ENCODE measurements at regions not wholly inside any gene's neighbourhood (a gene's known extent, or its start where the extent isn't known, plus 50 kb on each side); places are given as distances from the start of the nearest gene placed in this dataset.
"Not testable (repeated sequence)": the region's sequence is repeated elsewhere in the genome, so short reads cannot be mapped to it uniquely, and the experiment has no call there.

GRCh38 chr11:37177721-37178120 is 579.7 kb upstream of the RAG2 start:
- Mint-ChIP-seq H3K27me3 (no peaks in the 10 kb centered on the region), H3K27ac (no peak overlapping the region), H3K4me1 (no peaks in the 10 kb centered on the region), H3K9me3 (peaks cover 3 to 14% (median 8%) of the 10 kb centered on the region in 8 donors), H3K36me3 (no peaks in the 10 kb centered on the region), H3K4me3 (no peak overlapping the region)
- no peaks in the 10 kb centered on the region for H3K9me3 ChIP-seq (ENCODE audit: control insufficient read depth in 1 of 2, low read length in 2 of 2)
- DNase-seq: no peak
- H3K4me3 ChIP-seq (ENCODE audit: low read length in 2 of 2): no peak overlapping the region
- H3K27me3 ChIP-seq (ENCODE audit: insufficient read depth, low read length): no peaks in the 10 kb centered on the region
- H3K27ac ChIP-seq (ENCODE audit: low read depth, low read length): no peak overlapping the region
- intact Hi-C loops (cut with micrococcal nuclease): no loop called here
- ChIA-PET POLR2A (ENCODE audit: partially characterized antibody) (no interaction called here), CTCF (ENCODE audit: partially characterized antibody) (no interaction called here)
- no peaks in the 10 kb centered on the region for H3K4me1 ChIP-seq (ENCODE audit: insufficient read depth, low read length)
- no peaks in the 10 kb centered on the region for H3K36me3 ChIP-seq (ENCODE audit: insufficient read depth, low read length)

GRCh38 chr11:37171451-37171850 is 573.4 kb upstream of the RAG2 start:
- Histone ChIP-seq H3K27ac (ENCODE audit: low read depth, low read length) (no peak overlapping the region), H3K4me3 (ENCODE audit: low read length in 2 of 2) (no peak overlapping the region), H3K9me3 (ENCODE audit: control insufficient read depth in 1 of 2, low read length in 2 of 2) (no peaks in the 10 kb centered on the region), H3K27me3 (ENCODE audit: insufficient read depth, low read length) (no peaks in the 10 kb centered on the region), H3K36me3 (ENCODE audit: insufficient read depth, low read length) (no peaks in the 10 kb centered on the region), H3K4me1 (ENCODE audit: insufficient read depth, low read length) (no peaks in the 10 kb centered on the region)
- peaks cover 5 to 19% (median 8%) of the 10 kb centered on the region in 8 donors for H3K9me3 Mint-ChIP-seq
- DNase-seq: no peak
- no peaks in the 10 kb centered on the region for H3K36me3 Mint-ChIP-seq
- ChIA-PET CTCF (ENCODE audit: partially characterized antibody) (no interaction called here), POLR2A (ENCODE audit: partially characterized antibody) (no interaction called here)
- intact Hi-C loops (cut with micrococcal nuclease): no loop called here
- no peak overlapping the region for H3K27ac Mint-ChIP-seq
- no peaks in the 10 kb centered on the region for H3K4me1 Mint-ChIP-seq
- no peak overlapping the region for H3K4me3 Mint-ChIP-seq
- no peaks in the 10 kb centered on the region for H3K27me3 Mint-ChIP-seq

GRCh38 chr11:37170311-37170710 is 572.3 kb upstream of the RAG2 start:
- H3K4me3 ChIP-seq (ENCODE audit: low read length in 2 of 2): no peak overlapping the region
- Mint-ChIP-seq H3K27ac (no peak overlapping the region), H3K27me3 (no peaks in the 10 kb centered on the region), H3K4me1 (no peaks in the 10 kb centered on the region), H3K9me3 (peaks cover 5 to 19% (median 9%) of the 10 kb centered on the region in 8 donors), H3K4me3 (no peak overlapping the region), H3K36me3 (no peaks in the 10 kb centered on the region)
- H3K27me3 ChIP-seq (ENCODE audit: insufficient read depth, low read length): no peaks in the 10 kb centered on the region
- ChIA-PET POLR2A (ENCODE audit: partially characterized antibody) (no interaction called here), CTCF (ENCODE audit: partially characterized antibody) (no interaction called here)
- no peaks in the 10 kb centered on the region for H3K4me1 ChIP-seq (ENCODE audit: insufficient read depth, low read length)
- DNase-seq: no peak
- H3K9me3 ChIP-seq (ENCODE audit: control insufficient read depth in 1 of 2, low read length in 2 of 2): no peaks in the 10 kb centered on the region
- H3K27ac ChIP-seq (ENCODE audit: low read depth, low read length): no peak overlapping the region
- intact Hi-C loops (cut with micrococcal nuclease): no loop called here
- H3K36me3 ChIP-seq (ENCODE audit: insufficient read depth, low read length): no peaks in the 10 kb centered on the region

GRCh38 chr11:37145434-37145833 is 547.4 kb upstream of the RAG2 start:
- H3K4me3 Mint-ChIP-seq; H3K9me3 ChIP-seq (ENCODE audit: control insufficient read depth in 1 of 2, low read length in 2 of 2); H3K36me3 ChIP-seq (ENCODE audit: insufficient read depth, low read length); DNase-seq; CTCF ChIA-PET (ENCODE audit: partially characterized antibody); H3K36me3 Mint-ChIP-seq; H3K4me1 Mint-ChIP-seq; H3K27ac ChIP-seq (ENCODE audit: low read depth, low read length); intact Hi-C loops (cut with micrococcal nuclease); H3K27ac Mint-ChIP-seq; H3K27me3 ChIP-seq (ENCODE audit: insufficient read depth, low read length); POLR2A ChIA-PET (ENCODE audit: partially characterized antibody); H3K4me1 ChIP-seq (ENCODE audit: insufficient read depth, low read length); H3K4me3 ChIP-seq (ENCODE audit: low read length in 2 of 2); H3K27me3 Mint-ChIP-seq: not testable (repeated sequence)
- H3K9me3 Mint-ChIP-seq: peaks cover 3 to 26% (median 17%) of the 10 kb centered on the region in 8 donors

GRCh38 chr11:37142591-37142990 is 544.6 kb upstream of the RAG2 start:
- Histone ChIP-seq H3K4me3 (ENCODE audit: low read length in 2 of 2) (no peak overlapping the region), H3K27ac (ENCODE audit: low read depth, low read length) (no peak overlapping the region), H3K9me3 (ENCODE audit: control insufficient read depth in 1 of 2, low read length in 2 of 2) (no peaks in the 10 kb centered on the region), H3K36me3 (ENCODE audit: insufficient read depth, low read length) (no peaks in the 10 kb centered on the region), H3K4me1 (ENCODE audit: insufficient read depth, low read length) (no peaks in the 10 kb centered on the region), H3K27me3 (ENCODE audit: insufficient read depth, low read length) (no peaks in the 10 kb centered on the region)
- no peaks in the 10 kb centered on the region for H3K27me3 Mint-ChIP-seq
- no peaks in the 10 kb centered on the region for H3K4me1 Mint-ChIP-seq
- H3K4me3 Mint-ChIP-seq: no peak overlapping the region
- CTCF ChIA-PET (ENCODE audit: partially characterized antibody): interaction anchor here (1.0 kb wide), 1 partner anchor 9 kb away, joined by 4 read pairs; no protein-coding TSS in a partner anchor
- H3K9me3 Mint-ChIP-seq: peaks cover 3 to 23% (median 16%) of the 10 kb centered on the region in 8 donors
- intact Hi-C loops (cut with micrococcal nuclease): no loop called here
- DNase-seq: no peak
- no peak overlapping the region for H3K27ac Mint-ChIP-seq
- H3K36me3 Mint-ChIP-seq: no peaks in the 10 kb centered on the region
- POLR2A ChIA-PET (ENCODE audit: partially characterized antibody): no interaction called here

GRCh38 chr11:37141707-37142106 is 543.7 kb upstream of the RAG2 start:
- intact Hi-C loops (cut with micrococcal nuclease): no loop called here
- Histone ChIP-seq H3K4me3 (ENCODE audit: low read length in 2 of 2) (no peak overlapping the region), H3K36me3 (ENCODE audit: insufficient read depth, low read length) (no peaks in the 10 kb centered on the region), H3K27me3 (ENCODE audit: insufficient read depth, low read length) (no peaks in the 10 kb centered on the region), H3K9me3 (ENCODE audit: control insufficient read depth in 1 of 2, low read length in 2 of 2) (no peaks in the 10 kb centered on the region), H3K4me1 (ENCODE audit: insufficient read depth, low read length) (no peaks in the 10 kb centered on the region), H3K27ac (ENCODE audit: low read depth, low read length) (no peak overlapping the region)
- Mint-ChIP-seq H3K4me3 (no peak overlapping the region), H3K9me3 (peaks cover 3 to 26% (median 17%) of the 10 kb centered on the region in 8 donors), H3K36me3 (no peaks in the 10 kb centered on the region), H3K27ac (no peak overlapping the region), H3K4me1 (no peaks in the 10 kb centered on the region), H3K27me3 (no peaks in the 10 kb centered on the region)
- no peak for DNase-seq
- POLR2A ChIA-PET (ENCODE audit: partially characterized antibody): no interaction called here
- CTCF ChIA-PET (ENCODE audit: partially characterized antibody): interaction anchor here (1.0 kb wide), 1 partner anchor 9 kb away, joined by 4 read pairs; no protein-coding TSS in a partner anchor

GRCh38 chr11:37135606-37136005 is 537.6 kb upstream of the RAG2 start:
- peaks cover 0 to 26% (median 10%) of the 10 kb centered on the region in 8 donors for H3K9me3 Mint-ChIP-seq
- H3K4me1 Mint-ChIP-seq; H3K27ac Mint-ChIP-seq; H3K4me3 ChIP-seq (ENCODE audit: low read length in 2 of 2); CTCF ChIA-PET (ENCODE audit: partially characterized antibody); H3K36me3 Mint-ChIP-seq; H3K4me3 Mint-ChIP-seq; intact Hi-C loops (cut with micrococcal nuclease); H3K36me3 ChIP-seq (ENCODE audit: insufficient read depth, low read length); POLR2A ChIA-PET (ENCODE audit: partially characterized antibody); H3K27ac ChIP-seq (ENCODE audit: low read depth, low read length); H3K27me3 Mint-ChIP-seq; H3K4me1 ChIP-seq (ENCODE audit: insufficient read depth, low read length); H3K27me3 ChIP-seq (ENCODE audit: insufficient read depth, low read length); DNase-seq; H3K9me3 ChIP-seq (ENCODE audit: control insufficient read depth in 1 of 2, low read length in 2 of 2): not testable (repeated sequence)

GRCh38 chr11:37134637-37135036 is 536.6 kb upstream of the RAG2 start:
- no peaks in the 10 kb centered on the region for H3K27me3 ChIP-seq (ENCODE audit: insufficient read depth, low read length)
- ChIA-PET POLR2A (ENCODE audit: partially characterized antibody) (no interaction called here), CTCF (ENCODE audit: partially characterized antibody) (no interaction called here)
- Mint-ChIP-seq H3K36me3 (no peaks in the 10 kb centered on the region), H3K4me3 (no peak overlapping the region), H3K27ac (no peak overlapping the region), H3K4me1 (no peaks in the 10 kb centered on the region), H3K27me3 (no peaks in the 10 kb centered on the region), H3K9me3 (peaks cover 0 to 26% (median 11%) of the 10 kb centered on the region in 8 donors)
- no peak for DNase-seq
- no peaks in the 10 kb centered on the region for H3K36me3 ChIP-seq (ENCODE audit: insufficient read depth, low read length)
- H3K4me3 ChIP-seq (ENCODE audit: low read length in 2 of 2): no peak overlapping the region
- no peaks in the 10 kb centered on the region for H3K4me1 ChIP-seq (ENCODE audit: insufficient read depth, low read length)
- intact Hi-C loops (cut with micrococcal nuclease): no loop called here
- H3K9me3 ChIP-seq (ENCODE audit: control insufficient read depth in 1 of 2, low read length in 2 of 2): no peaks in the 10 kb centered on the region
- H3K27ac ChIP-seq (ENCODE audit: low read depth, low read length): no peak overlapping the region

All from CD4-positive, alpha-beta memory T cell (primary cell).